ENCODE measurements at regions not wholly inside any gene's neighbourhood (a gene's known extent, or its start where the extent isn't known, plus 50 kb on each side); places are given as distances from the start of the nearest gene placed in this dataset.

DNA sequence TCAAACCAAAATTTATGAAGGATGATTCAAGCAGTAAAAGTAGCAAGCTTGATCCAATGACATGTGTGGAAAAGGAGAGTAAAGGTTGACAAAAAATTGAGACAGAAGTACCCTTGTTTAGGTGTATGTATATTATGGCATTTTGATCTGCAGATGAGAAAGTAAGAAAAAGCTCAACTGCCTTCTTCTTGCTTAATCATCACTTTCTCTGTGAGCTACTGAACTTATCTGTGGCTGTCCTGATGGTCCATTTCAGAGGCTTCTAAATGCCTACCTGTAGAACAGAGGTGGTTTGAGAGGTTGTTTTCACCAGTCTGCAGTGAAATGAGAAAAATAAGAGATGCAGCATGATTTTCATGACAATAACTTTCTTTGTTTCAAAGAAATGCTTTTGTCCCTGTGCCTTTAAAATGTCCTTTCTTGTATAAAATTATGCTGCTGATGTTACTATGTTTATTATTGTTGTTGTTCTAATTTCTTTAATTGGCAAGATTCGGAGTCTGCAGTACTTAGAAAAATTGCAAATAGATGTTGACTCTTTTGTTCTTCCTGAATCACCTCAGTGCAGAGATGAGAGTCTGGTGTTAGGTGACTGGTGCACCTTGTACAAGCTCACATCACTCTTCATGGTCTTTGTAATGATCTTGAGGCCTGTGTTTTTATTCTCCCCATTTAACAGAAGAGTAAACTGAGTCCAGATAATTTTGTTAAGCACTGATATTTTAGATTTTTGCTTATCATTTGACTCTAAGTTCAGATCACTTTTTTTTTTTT, 821.9 kb downstream of the VRK1 start:
- DNase-seq = no peak
- H3K9me3 Mint-ChIP-seq = peaks cover 12% of the 10 kb centered on the region
- no peaks in the 10 kb centered on the region for H3K4me1 ChIP-seq (ENCODE audit: control insufficient read depth, insufficient read depth, low read length)
- no peak overlapping the region for H3K4me3 Mint-ChIP-seq
- peaks cover 10% of the 10 kb centered on the region for H3K9me3 ChIP-seq (ENCODE audit: control insufficient read depth, low read length)
- H3K4me3 ChIP-seq (ENCODE audit: low read length) = no peak overlapping the region
- H3K36me3 Mint-ChIP-seq (ENCODE audit: low read depth) = peaks cover 1% of the 10 kb centered on the region
- no peaks in the 10 kb centered on the region for H3K27me3 ChIP-seq (ENCODE audit: control insufficient read depth, insufficient read depth, low read length, poor library complexity, severe bottlenecking)
- H3K27ac Mint-ChIP-seq = no peak overlapping the region
- peaks cover 7% of the 10 kb centered on the region for H3K27me3 Mint-ChIP-seq (ENCODE audit: insufficient read depth)
- H3K9ac ChIP-seq (ENCODE audit: extremely low read depth, low read length, poor library complexity, severe bottlenecking) = no peak overlapping the region
- TF ChIP-seq, protein P1, sequence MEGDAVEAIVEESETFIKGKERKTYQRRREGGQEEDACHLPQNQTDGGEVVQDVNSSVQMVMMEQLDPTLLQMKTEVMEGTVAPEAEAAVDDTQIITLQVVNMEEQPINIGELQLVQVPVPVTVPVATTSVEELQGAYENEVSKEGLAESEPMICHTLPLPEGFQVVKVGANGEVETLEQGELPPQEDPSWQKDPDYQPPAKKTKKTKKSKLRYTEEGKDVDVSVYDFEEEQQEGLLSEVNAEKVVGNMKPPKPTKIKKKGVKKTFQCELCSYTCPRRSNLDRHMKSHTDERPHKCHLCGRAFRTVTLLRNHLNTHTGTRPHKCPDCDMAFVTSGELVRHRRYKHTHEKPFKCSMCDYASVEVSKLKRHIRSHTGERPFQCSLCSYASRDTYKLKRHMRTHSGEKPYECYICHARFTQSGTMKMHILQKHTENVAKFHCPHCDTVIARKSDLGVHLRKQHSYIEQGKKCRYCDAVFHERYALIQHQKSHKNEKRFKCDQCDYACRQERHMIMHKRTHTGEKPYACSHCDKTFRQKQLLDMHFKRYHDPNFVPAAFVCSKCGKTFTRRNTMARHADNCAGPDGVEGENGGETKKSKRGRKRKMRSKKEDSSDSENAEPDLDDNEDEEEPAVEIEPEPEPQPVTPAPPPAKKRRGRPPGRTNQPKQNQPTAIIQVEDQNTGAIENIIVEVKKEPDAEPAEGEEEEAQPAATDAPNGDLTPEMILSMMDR (conservative IDR thresholded peaks at IDR 0.05) = no peak
- 100% methylated on average over 1 of the region's 1 CpG for WGBS, 2 experiments (ENCODE audit: insufficient coverage in 1 of 2, insufficient read length in 1 of 2)
- H3K27ac ChIP-seq (ENCODE audit: low read depth, low read length) = no peak overlapping the region
- no peaks in the 10 kb centered on the region for H3K36me3 ChIP-seq (ENCODE audit: control insufficient read depth, insufficient read depth, low read length)
- peaks cover 20% of the 10 kb centered on the region for H3K4me1 Mint-ChIP-seq

DNA sequence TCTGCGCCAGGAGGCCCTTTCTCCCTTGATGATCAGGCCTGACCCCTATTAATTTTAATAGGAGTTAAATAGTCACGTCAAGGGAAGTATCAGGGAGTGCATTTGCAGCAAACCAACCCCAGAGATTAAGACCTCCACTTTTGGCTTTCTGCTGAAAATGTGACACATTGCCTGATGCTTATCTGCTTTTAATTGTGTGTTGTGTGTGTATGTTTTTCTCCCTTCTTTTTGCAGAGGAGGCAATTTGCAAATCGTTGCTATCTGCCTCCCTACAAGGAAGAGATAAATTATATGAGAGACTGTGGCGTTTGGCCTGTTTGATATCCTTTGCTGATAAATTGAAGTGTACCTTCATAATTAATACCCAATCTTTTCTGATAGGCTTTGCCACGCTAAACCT, 822.9 kb downstream of the VRK1 start:
- peaks cover 7% of the 10 kb centered on the region for H3K27me3 Mint-ChIP-seq (ENCODE audit: insufficient read depth)
- TF ChIP-seq, protein P1 (conservative IDR thresholded peaks at IDR 0.05) = no peak
- Histone ChIP-seq H3K36me3 (ENCODE audit: control insufficient read depth, insufficient read depth, low read length) (no peaks in the 10 kb centered on the region), H3K27ac (ENCODE audit: low read depth, low read length) (no peak overlapping the region), H3K4me3 (ENCODE audit: low read length) (no peak overlapping the region), H3K27me3 (ENCODE audit: control insufficient read depth, insufficient read depth, low read length, poor library complexity, severe bottlenecking) (no peaks in the 10 kb centered on the region), H3K9me3 (ENCODE audit: control insufficient read depth, low read length) (peaks cover under 1% of the 10 kb centered on the region), H3K9ac (ENCODE audit: extremely low read depth, low read length, poor library complexity, severe bottlenecking) (no peak overlapping the region), H3K4me1 (ENCODE audit: control insufficient read depth, insufficient read depth, low read length) (no peaks in the 10 kb centered on the region)
- H3K9me3 Mint-ChIP-seq = peaks cover 6% of the 10 kb centered on the region
- DNase-seq = no peak
- peaks cover 20% of the 10 kb centered on the region for H3K4me1 Mint-ChIP-seq
- WGBS, 2 experiments (ENCODE audit: insufficient coverage in 1 of 2, insufficient read length in 1 of 2) = 70 to 80% methylated on average over 1 to 4 of the region's 5 CpGs
- H3K36me3 Mint-ChIP-seq (ENCODE audit: low read depth) = peaks cover 1% of the 10 kb centered on the region
- H3K4me3 Mint-ChIP-seq = no peak overlapping the region
- H3K27ac Mint-ChIP-seq = no peak overlapping the region

DNA sequence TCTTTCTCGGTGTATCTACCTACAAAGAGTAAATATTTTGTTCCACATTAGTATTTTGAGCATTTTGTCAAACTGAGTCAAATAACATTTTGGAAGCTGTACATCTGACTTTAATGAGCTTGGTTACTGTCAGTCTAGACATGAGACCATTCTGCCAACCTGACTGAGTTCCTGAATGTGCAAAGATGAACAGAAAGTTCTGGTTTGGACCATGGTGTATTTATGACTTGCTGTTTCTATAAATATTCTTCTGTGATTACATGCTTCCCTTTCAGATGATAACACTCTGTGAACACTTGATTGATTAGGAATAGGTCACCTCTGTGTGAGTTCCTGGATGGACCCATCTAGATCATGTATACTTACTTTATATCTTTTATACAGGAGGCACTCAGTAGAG, 827.8 kb downstream of the VRK1 start:
- Histone ChIP-seq H3K9me3 (ENCODE audit: control insufficient read depth, low read length) (no peaks in the 10 kb centered on the region), H3K4me3 (ENCODE audit: low read length) (no peak overlapping the region), H3K27ac (ENCODE audit: low read depth, low read length) (no peak overlapping the region), H3K9ac (ENCODE audit: extremely low read depth, low read length, poor library complexity, severe bottlenecking) (no peak overlapping the region), H3K4me1 (ENCODE audit: control insufficient read depth, insufficient read depth, low read length) (no peaks in the 10 kb centered on the region), H3K36me3 (ENCODE audit: control insufficient read depth, insufficient read depth, low read length) (no peaks in the 10 kb centered on the region), H3K27me3 (ENCODE audit: control insufficient read depth, insufficient read depth, low read length, poor library complexity, severe bottlenecking) (no peaks in the 10 kb centered on the region)
- H3K27ac Mint-ChIP-seq = no peak overlapping the region
- TF ChIP-seq, protein P1 (conservative IDR thresholded peaks at IDR 0.05) = no peak
- no peaks in the 10 kb centered on the region for H3K9me3 Mint-ChIP-seq
- peaks cover 7% of the 10 kb centered on the region for H3K27me3 Mint-ChIP-seq (ENCODE audit: insufficient read depth)
- no peak overlapping the region for H3K4me3 Mint-ChIP-seq
- 91 to 100% methylated on average over 1 of the region's 1 CpG for WGBS, 2 experiments (ENCODE audit: insufficient coverage in 1 of 2, insufficient read length in 1 of 2)
- H3K36me3 Mint-ChIP-seq (ENCODE audit: low read depth) = no peaks in the 10 kb centered on the region
- H3K4me1 Mint-ChIP-seq = peaks cover 9% of the 10 kb centered on the region
- DNase-seq = no peak

Data from endodermal cell (in vitro differentiated cells).